D341Med (cell line): ENCODE measurements at regions not wholly inside any gene's neighbourhood (a gene's known extent, or its start where the extent isn't known, plus 50 kb on each side); places are given as distances from the start of the nearest gene placed in this dataset.
A peak's percentile ranks its signal among the peaks of the same experiment; 100 is the strongest.
"Not testable (repeated sequence)": the region's sequence is repeated elsewhere in the genome, so short reads cannot be mapped to it uniquely, and the experiment has no call there.

Experiments used
- DNase-seq: peaks from one replicate; pipeline ENCODE4 v3.0.0; 2012; ENCODE audit warnings: low spot score

GRCh38 chr11:49499117-49499516, 290.7 kb upstream of the FOLH1 start:
- no peak for DNase-seq

DNA sequence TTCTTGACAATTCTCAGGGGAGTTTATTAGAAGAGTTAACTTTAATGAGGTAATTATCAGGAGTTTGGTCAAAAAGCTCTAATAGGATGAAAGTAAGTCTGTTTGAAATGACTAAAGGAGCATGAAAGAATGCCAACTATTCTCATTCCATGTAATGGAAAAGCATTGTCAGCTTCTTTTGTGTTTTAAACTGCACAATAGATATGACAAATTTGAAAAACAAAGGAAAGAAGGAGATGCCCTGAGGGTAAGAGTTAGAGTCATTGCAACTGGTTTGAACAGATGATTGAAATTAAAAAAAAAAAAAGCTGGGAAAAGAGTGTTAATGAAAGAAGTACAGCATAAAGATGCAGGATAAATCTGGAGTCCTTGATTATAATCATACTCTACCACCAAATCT, 296.8 kb upstream of the FOLH1 start:
- no peak for DNase-seq

GRCh38 chr11:49526240-49526829, 317.9 kb upstream of the FOLH1 start:
- peak; percentile 3 for DNase-seq

DNA sequence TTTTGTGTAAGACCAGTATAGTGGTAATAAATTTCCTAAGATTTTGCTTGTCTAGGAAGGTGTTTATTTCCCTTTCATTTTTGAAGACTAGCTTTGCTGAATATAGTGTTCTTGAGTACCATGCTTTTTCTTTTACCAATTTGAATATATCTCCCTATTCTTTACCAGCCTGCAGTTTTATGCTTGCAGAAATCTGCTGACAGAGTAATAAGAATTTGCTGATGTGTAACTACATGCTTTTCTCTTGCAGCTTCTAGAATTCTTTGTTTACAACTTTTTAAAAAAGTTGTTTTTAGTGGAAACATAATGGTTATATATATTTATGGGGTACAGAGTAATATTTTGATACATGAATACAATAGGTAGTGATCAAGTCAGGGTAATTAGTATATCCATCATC, 324.8 kb upstream of the FOLH1 start:
- DNase-seq = no peak

- DNase-seq = not testable (repeated sequence)
Observed at GRCh38 chr11:49538927-49539326, 330.5 kb upstream of the FOLH1 start.

DNA sequence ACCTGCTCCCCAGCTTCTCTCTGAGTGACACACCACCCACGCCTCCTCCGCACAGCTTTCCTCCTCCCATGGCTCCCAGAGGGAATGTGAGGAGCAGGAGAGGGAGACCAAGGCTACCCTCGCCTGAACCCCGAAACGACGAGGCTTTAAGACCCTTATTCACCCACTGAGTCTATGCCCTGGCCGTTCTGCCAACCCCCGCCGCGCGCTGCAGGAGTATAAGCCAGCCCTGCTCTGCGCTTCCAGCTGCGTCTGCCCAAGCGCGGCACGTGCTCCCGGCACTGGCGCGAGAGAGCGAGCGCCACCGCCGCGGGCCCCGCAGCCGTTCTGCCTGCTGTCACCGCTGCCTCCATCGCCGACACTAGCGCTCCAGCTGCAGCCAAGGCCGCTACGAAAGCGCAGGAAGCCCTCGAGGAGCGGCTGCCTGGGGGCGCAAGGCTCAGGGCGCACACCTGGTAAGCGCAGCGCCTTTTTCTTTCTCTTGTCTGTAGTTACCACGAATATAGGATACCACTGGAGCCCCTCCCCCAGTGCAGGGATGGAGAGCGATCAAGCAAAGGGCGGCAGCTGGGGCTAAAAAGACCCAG, 350.0 kb upstream of the FOLH1 start:
- peak; percentile 39 for DNase-seq

DNA sequence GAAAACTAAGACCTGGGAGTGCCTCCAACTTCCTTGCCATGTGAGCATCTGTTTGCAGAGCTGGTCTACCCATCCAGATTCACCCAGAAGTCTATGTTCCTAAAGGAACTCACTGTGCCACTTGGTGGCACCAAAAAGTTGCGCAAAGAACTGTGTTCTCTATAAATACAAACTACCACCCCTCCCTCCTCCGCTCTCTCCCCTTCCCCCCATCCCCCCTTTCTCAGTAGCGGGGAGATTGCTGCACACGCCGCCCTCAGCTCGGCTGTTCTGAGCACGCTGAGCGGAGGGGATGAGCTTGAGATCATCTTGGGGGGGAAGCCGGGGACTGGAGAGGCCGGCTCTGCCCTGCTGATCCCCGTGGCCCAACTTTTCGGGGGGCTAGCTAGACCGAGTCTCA, 352.2 kb upstream of the FOLH1 start:
- not testable (repeated sequence) for DNase-seq

- DNase-seq = peak; percentile 4
Observed at GRCh38 chr11:49561240-49561880, 353.0 kb upstream of the FOLH1 start.

DNA sequence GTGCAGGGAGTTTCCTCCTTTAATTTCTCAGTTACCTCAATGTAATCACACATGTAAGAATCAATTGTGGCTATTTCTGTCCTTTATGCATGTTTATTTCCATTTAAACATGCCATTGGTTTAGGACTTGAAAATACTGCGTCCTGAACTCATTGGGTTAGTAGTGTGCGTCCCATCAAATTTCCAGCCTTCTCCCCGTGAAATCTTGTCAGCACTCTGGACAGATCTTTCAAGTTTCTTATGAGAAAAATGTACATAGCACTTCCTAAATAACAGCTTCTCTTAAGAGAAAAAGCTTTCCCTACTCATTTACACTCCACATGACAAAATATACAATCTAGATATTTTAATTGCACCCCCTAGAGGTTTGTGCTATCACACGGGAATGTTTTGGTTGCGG, 353.9 kb upstream of the FOLH1 start:
- DNase-seq = not testable (repeated sequence)

DNA sequence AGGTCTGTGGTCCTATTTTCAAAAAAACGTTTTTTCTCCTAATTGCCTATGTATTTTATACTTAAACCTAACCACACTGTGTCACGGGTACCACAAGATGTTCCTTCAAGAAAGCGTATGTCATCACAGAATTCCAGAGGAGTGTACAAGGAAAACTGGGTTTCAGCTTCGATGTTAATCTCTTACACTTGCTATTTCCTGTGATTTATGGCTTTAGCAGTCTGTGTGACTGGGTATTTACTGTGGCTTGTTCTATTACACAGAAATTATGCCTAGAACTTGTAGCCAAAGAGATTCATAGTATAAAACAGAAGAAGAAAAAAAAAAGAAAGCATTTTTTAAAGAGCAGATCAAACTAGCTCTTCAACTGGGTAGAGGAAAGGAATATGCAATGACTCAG, 371.1 kb upstream of the FOLH1 start:
- not testable (repeated sequence) for DNase-seq

DNA sequence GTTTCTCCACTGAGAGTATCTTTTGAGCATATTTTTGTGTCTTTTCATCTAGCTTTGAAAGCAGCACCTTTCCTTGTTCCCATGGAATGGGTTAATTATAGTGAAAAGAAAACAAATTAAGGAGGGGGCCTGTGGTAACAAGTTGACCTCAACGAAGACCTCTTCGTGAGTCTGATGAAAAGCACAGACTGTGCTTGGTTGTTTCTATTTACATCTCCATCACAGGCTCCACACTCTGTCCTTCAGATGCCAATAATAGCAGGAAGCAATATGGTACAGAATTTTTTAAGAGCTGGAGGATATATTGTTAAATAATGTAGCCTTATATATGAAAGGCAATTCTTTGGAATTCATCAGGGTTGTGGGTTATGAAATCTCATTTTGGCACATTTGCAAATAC, 366.7 kb upstream of the OR4C13 start:
- not testable (repeated sequence) for DNase-seq

- DNase-seq = not testable (repeated sequence)
Observed at GRCh38 chr11:49608892-49609291, 343.3 kb upstream of the OR4C13 start.

DNA sequence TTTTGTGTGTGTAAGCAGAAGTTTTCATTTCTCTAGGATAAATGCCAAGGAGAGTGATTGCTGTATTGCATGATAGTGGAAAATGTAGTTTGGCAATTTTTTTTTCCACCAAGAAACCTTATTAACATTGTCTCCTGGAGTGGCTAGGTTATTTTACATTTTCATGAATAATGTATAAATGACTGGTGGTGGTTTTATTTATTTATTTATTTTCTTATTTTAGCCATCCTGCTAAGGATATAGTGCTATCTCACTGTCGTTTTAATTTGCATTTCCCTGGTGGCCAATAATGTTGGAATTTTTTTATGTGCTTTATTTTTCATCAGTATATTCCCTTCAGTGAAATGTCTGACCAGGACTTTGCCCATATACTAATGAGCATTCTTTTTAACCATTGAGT, 328.3 kb upstream of the OR4C13 start:
- not testable (repeated sequence) for DNase-seq

GRCh38 chr11:49670705-49671104, 281.5 kb upstream of the OR4C13 start:
- DNase-seq = not testable (repeated sequence)

DNA sequence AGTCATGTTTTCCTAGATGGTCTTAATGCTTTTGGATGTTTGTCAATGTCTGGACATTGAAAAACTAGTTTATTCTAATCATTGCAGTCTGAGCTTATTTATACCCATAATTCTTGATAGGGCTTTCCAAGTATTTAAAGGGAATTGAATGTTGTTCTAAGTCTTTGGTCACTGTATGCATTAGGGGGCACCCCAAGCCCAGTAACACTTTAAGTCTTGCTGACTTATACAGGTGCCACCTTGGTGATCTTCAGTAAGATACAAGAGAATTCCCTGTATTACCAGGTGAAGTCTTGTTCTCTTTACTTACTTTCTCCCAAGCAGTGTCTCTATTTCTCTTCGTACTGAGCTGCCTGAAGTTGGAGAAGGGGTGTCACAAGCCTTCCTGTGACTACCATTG, 250.1 kb upstream of the OR4C13 start:
- not testable (repeated sequence) for DNase-seq

DNA sequence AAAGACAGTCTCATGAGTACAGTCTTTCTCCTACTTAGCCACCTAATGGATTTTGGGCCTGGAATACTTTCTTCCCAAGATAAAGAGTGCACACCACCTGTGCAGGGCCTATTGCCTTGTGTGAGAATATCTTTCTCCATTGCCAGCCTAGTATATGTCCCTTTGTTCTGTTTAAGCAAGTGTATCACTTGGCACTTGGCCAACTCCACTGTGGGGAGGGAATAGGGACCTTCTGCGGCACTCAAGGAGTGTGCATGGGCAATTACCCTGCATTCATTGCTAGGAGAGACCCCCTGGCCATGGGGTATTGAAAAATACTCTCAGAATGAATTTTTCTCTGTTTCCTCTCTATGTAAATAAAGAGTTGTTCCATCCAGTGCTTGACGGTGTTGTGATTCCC, 201.7 kb upstream of the OR4C13 start:
- DNase-seq = not testable (repeated sequence)

DNA sequence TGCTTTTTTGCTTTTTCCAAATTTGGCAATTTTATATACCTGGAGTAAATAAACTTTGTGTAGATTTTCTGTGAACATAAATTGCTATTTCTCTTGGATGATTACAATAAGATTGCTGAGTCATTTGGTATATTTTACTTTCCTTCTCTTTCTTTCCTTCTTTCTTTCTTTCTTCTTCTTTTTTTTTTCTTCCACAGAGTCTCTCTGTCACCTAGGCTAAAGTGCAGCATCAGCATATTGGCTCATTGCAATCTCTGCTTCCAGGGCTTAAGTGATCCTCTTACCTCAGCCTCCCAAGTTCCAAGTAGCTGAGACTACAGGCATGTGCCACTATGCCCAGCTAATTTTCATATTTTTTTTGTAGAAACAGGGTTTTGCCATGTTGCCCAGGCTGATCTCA, 201.2 kb upstream of the OR4C13 start:
- DNase-seq = not testable (repeated sequence)

GRCh38 chr11:49780791-49781190, 171.4 kb upstream of the OR4C13 start:
- not testable (repeated sequence) for DNase-seq

GRCh38 chr11:49782000-49782399, 170.2 kb upstream of the OR4C13 start:
- not testable (repeated sequence) for DNase-seq

GRCh38 chr11:49783841-49784240, 168.3 kb upstream of the OR4C13 start:
- not testable (repeated sequence) for DNase-seq

DNA sequence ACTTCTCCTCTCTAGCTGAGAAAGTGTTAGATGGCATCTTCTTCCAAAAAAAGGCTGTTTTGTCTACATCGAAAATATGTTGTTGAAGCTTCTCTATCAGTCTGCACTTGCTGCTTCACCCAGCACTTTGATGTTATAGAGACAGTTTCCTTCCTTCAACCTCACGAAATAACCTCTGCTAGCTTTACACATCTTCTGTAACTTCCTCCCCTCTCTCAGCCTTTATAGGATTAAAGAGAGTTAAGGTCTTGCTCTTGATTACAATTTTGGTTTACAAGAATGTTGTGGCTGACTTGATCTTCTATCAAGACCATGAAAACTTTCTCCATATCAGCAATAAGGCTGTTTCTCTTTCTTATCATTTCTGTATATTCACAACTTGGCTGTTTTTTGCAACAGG, 162.4 kb upstream of the OR4C13 start:
- DNase-seq = not testable (repeated sequence)

DNA sequence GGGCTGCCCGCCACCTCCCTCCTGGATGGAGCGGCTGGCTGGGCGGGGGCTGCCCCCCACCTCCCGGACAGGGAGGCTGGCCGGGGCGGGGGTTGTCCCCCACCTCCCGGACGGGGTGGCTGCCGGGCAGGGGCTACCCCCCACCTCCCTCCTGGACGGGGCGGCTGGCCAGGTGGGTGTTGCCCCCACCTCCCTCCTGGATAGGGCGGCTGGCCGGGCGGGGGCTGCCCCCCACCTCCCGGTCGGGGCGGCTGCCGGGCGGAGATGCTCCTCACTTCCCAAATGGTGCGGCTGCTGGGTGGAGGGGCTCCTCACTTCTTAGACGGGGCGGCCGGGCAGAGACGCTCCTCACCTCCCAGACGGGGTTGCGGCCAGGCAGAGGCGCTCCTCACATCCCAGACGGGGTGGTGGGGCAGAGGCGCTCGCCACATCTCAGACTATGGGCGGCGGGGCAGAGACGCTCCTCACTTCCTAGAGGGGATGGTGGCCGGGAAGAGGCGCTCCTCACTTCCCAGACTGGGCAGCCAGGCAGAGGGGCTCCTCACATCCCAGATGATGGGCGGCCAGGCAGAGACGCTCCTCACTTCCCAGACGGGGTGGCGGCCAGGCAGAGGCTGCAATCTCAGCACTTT, 153.9 kb upstream of the OR4C13 start:
- not testable (repeated sequence) for DNase-seq
